SW480 (cell line): ENCODE measurements at regions not wholly inside any gene's neighbourhood (a gene's known extent, or its start where the extent isn't known, plus 50 kb on each side); places are given as distances from the start of the nearest gene placed in this dataset.

Experiments
- DNase-seq: peaks from one replicate; pipeline ENCODE4 v3.0.0-alpha.2; 2016; ENCODE audit warnings: low spot score

GRCh38 chr20:23166563-23166962 lies 80.4 kb upstream of the CD93 start:
- no peak for DNase-seq

- no peak for DNase-seq
Measured at GRCh38 chr20:23165964-23166363, 79.8 kb upstream of the CD93 start.

- no peak for DNase-seq
Measured at GRCh38 chr20:23165307-23165750, 79.2 kb upstream of the CD93 start.

- no peak for DNase-seq
Measured at GRCh38 chr20:23164176-23164601, 78.1 kb upstream of the CD93 start.

- DNase-seq, result no peak
Measured at GRCh38 chr20:23163562-23163961, 77.4 kb upstream of the CD93 start.

GRCh38 chr20:23162887-23163286 lies 76.8 kb upstream of the CD93 start:
- DNase-seq, result no peak

- no peak for DNase-seq
Measured at GRCh38 chr20:23161968-23162696, 76.0 kb upstream of the CD93 start.

GRCh38 chr20:23161244-23161891 lies 75.2 kb upstream of the CD93 start:
- DNase-seq, result no peak

GRCh38 chr20:23160536-23161243 lies 74.6 kb upstream of the CD93 start:
- DNase-seq, result no peak

- no peak for DNase-seq
Measured at GRCh38 chr20:23159947-23160318, 73.8 kb upstream of the CD93 start.

- DNase-seq, result no peak
Measured at GRCh38 chr20:23159256-23159946, 73.3 kb upstream of the CD93 start.

- no peak for DNase-seq
Measured at GRCh38 chr20:23157734-23158133, 71.6 kb upstream of the CD93 start.

- no peak for DNase-seq
Measured at GRCh38 chr20:23156842-23157423, 70.8 kb upstream of the CD93 start.

GRCh38 chr20:23156170-23156841 lies 70.2 kb upstream of the CD93 start:
- DNase-seq, result peak; percentile 98

GRCh38 chr20:23155141-23155590 lies 69.0 kb upstream of the CD93 start:
- peak; percentile 88 for DNase-seq

GRCh38 chr20:23153696-23154341 lies 67.7 kb upstream of the CD93 start:
- DNase-seq, result no peak

- DNase-seq, result no peak
Measured at GRCh38 chr20:23152902-23153301, 66.8 kb upstream of the CD93 start.

GRCh38 chr20:23152308-23152892 lies 66.3 kb upstream of the CD93 start:
- no peak for DNase-seq

- no peak for DNase-seq
Measured at GRCh38 chr20:23151885-23152284, 65.8 kb upstream of the CD93 start.

- DNase-seq, result no peak
Measured at GRCh38 chr20:23151008-23151703, 65.0 kb upstream of the CD93 start.
